Suprapubic skin (tissue), 4 donors: ENCODE measurements at regions not wholly inside any gene's neighbourhood (a gene's known extent, or its start where the extent isn't known, plus 50 kb on each side); places are given as distances from the start of the nearest gene placed in this dataset.

Source experiments
- DNase-seq, 2 donors: peaks; one replicate each; pipeline ENCODE4 v3.0.0-alpha.2; 2019; ENCODE audit warnings: low spot score in 2 of 2
- H3K27ac ChIP-seq: fragments of 200-600 bp; sonication (generic); one replicate; pipeline ENCODE4 v1.5.1; 2019
- H3K27me3 ChIP-seq: fragments of 200-600 bp; sonication (generic); one replicate; pipeline ENCODE4 v1.5.1; 2019
- H3K36me3 ChIP-seq: fragments of 200-600 bp; sonication (generic); one replicate; pipeline ENCODE4 v1.5.1; 2019
- H3K4me1 ChIP-seq: fragments of 200-600 bp; sonication (generic); one replicate; pipeline ENCODE4 v1.5.1; 2019
- H3K4me3 ChIP-seq: fragments of 200-600 bp; sonication (generic); one replicate; pipeline ENCODE4 v1.5.1; 2019; ENCODE audit warnings: mild to moderate bottlenecking
- H3K9me3 ChIP-seq: fragments of 200-600 bp; sonication (generic); one replicate; pipeline ENCODE4 v1.5.1; 2019
- EP300 ChIP-seq: sonication (generic); formaldehyde crosslinking; IDR thresholded peaks from one replicate; pipeline ENCODE4 v1.6.1; 2017; ENCODE audit warnings: antibody characterized with exemption
- POLR2A ChIP-seq, 2 donors: fragments of 450-650 bp; IDR thresholded peaks; one replicate each; pipeline ENCODE4 v1.6.1; 2017; ENCODE audit warnings: antibody characterized with exemption in 2 of 2, mild to moderate bottlenecking in 2 of 2, moderate library complexity in 2 of 2
- POLR2AphosphoS5 ChIP-seq, 3 donors: sonication (generic); formaldehyde crosslinking; IDR thresholded peaks; one replicate each; pipeline ENCODE4 v1.6.1; 2017; ENCODE audit warnings: antibody characterized with exemption in 3 of 3
- WGBS: methylation state at CpG from one replicate; pipeline ENCODE4 v1.1.5; 2018; 5-methylcytosine and 5-hydroxymethylcytosine counted together
- TF ChIP-seq, protein P1 (sequence below), 2 donors: fragments of 200-600 bp in 1 of 2; fragments of 450-650 bp in 1 of 2; sonication (generic) in 1 of 2; IDR thresholded peaks; one replicate each; pipeline ENCODE4 v1.5.1; 2016 to 2019; ENCODE audit warnings: antibody characterized with exemption in 2 of 2, mild to moderate bottlenecking in 1 of 2, moderate library complexity in 1 of 2

DNA sequence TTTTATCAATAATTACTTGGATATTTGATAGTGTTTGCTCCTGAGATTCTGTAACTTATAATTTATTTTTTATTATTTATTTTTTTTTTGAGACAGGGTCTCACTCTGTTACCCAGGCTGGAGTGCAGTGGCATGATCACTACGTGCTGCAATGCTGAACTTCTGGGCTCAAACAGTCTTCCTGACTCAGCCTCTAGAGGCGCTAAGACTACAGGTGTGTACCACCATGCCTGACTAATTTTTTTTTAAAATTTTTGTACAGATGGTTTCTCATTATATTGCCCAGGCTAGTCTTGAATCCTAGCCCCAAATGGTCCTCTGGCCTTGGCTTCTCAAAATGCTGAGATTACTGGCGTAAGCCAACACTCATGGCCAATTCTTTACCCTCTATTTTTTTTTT lies 845.5 kb upstream of the ADGRL4 start:
- Histone ChIP-seq H3K27ac (no peak overlapping the region), H3K4me3 (no peak overlapping the region), H3K27me3 (no peaks in the 10 kb centered on the region), H3K4me1 (no peaks in the 10 kb centered on the region), H3K36me3 (no peaks in the 10 kb centered on the region), H3K9me3 (no peaks in the 10 kb centered on the region)
- 78% methylated on average over 3 of the region's 3 CpGs for WGBS
- TF ChIP-seq EP300, result no peak
- no peak for TF ChIP-seq POLR2A (IDR thresholded peaks at IDR 0.05)
- TF ChIP-seq POLR2AphosphoS5 (IDR thresholded peaks at IDR 0.05), result no peak
- TF ChIP-seq, protein P1, sequence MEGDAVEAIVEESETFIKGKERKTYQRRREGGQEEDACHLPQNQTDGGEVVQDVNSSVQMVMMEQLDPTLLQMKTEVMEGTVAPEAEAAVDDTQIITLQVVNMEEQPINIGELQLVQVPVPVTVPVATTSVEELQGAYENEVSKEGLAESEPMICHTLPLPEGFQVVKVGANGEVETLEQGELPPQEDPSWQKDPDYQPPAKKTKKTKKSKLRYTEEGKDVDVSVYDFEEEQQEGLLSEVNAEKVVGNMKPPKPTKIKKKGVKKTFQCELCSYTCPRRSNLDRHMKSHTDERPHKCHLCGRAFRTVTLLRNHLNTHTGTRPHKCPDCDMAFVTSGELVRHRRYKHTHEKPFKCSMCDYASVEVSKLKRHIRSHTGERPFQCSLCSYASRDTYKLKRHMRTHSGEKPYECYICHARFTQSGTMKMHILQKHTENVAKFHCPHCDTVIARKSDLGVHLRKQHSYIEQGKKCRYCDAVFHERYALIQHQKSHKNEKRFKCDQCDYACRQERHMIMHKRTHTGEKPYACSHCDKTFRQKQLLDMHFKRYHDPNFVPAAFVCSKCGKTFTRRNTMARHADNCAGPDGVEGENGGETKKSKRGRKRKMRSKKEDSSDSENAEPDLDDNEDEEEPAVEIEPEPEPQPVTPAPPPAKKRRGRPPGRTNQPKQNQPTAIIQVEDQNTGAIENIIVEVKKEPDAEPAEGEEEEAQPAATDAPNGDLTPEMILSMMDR (IDR thresholded peaks at IDR 0.05), result no peak
- no peak for DNase-seq

DNA sequence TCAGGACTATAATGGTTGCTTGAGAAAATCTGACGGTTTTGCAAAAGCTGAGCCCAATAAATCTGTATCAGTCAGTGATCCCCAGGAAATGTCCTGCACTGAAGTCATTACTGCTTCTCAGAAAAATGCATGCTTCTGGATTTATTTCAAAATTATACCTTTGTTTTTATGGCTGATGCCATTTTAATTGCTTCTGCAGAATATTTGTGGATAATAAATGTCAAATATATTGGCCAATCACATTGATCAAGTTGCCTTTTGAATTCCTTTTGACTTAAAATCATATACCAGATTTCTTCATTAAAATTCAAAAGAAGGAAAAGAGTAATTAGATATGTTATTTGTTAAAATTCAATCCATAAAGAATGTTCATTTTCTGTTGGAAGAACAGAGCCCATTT lies 842.9 kb upstream of the ADGRL4 start:
- H3K4me3 ChIP-seq, result no peak overlapping the region
- TF ChIP-seq POLR2A (IDR thresholded peaks at IDR 0.05) (no peak), POLR2AphosphoS5 (IDR thresholded peaks at IDR 0.05) (no peak), EP300 (no peak)
- TF ChIP-seq, protein P1 (IDR thresholded peaks at IDR 0.05), result no peak
- no peaks in the 10 kb centered on the region for H3K27me3 ChIP-seq
- 92% methylated on average over 1 of the region's 1 CpG for WGBS
- no peak overlapping the region for H3K27ac ChIP-seq
- H3K36me3 ChIP-seq, result no peaks in the 10 kb centered on the region
- H3K9me3 ChIP-seq, result no peaks in the 10 kb centered on the region
- no peaks in the 10 kb centered on the region for H3K4me1 ChIP-seq
- no peak for DNase-seq

DNA sequence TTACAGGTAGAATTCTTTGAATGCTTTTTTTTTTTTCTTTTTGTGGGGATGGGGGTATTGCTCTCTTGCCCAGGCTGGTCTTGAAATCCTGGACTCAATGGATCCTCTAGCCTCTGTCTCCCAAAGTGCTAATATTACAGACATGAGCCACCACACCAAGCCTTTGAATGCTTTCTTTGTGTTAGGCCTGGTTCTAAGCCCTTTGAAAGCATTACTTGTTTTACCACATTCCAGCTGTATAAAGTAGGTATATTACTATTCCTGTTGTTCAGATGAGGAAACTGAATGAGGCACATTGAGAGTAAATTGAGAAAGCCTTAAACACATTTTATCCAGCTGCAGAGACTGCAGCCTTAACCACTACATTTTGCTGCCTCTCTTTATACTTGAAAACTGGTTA lies 841.8 kb upstream of the ADGRL4 start:
- Histone ChIP-seq H3K27me3 (no peaks in the 10 kb centered on the region), H3K9me3 (no peaks in the 10 kb centered on the region), H3K4me1 (no peaks in the 10 kb centered on the region), H3K27ac (no peak overlapping the region), H3K36me3 (no peaks in the 10 kb centered on the region), H3K4me3 (no peak overlapping the region)
- TF ChIP-seq POLR2A (IDR thresholded peaks at IDR 0.05), result no peak
- TF ChIP-seq EP300, result no peak
- TF ChIP-seq, protein P1 (IDR thresholded peaks at IDR 0.05), result no peak
- DNase-seq, result no peak

DNA sequence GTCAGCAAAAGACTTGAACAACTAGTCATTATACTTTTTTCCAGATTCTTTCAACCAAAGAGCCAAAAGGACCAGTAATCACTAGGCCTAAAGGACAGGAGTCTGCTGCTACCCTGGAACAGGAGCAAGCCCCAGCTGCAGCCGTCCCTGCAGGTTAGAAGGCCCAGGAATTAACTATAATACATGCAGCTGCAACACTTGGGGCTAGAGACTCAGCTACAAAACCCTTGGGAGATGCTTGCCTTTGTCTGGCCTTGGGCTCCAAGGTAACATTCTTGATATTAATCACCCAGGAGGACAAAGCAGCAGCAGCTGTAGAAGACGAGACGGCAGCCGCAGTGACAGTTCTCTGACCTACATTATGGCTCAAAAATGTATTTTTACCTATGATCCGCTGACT lies 841.2 kb upstream of the ADGRL4 start:
- H3K36me3 ChIP-seq, result no peaks in the 10 kb centered on the region
- no peaks in the 10 kb centered on the region for H3K9me3 ChIP-seq
- no peaks in the 10 kb centered on the region for H3K4me1 ChIP-seq
- no peak overlapping the region for H3K27ac ChIP-seq
- H3K4me3 ChIP-seq, result no peak overlapping the region
- TF ChIP-seq, protein P1 (IDR thresholded peaks at IDR 0.05), result no peak
- H3K27me3 ChIP-seq, result no peaks in the 10 kb centered on the region
- 66% methylated on average over 5 of the region's 5 CpGs for WGBS
- DNase-seq, result no peak

DNA sequence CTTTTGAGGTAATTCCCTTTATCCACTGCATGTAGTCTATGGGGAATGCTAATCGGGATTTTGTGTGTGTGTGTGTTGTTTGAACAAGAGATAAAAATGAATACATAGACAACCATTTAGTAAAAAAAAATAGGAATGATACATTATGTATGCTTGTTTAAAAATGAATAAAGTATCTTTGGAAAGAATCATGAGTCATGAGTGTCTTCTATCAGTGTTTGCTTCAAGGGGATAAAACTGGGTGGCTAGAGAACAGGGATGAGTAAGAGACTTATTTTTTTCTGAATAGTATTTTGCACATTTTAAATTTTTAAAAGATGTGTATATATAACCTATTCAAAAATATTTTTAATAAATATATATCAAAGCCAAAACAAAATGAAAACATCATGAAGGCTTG lies 839.4 kb upstream of the ADGRL4 start:
- Histone ChIP-seq H3K4me3 (no peak overlapping the region), H3K27ac (no peak overlapping the region), H3K27me3 (no peaks in the 10 kb centered on the region), H3K36me3 (no peaks in the 10 kb centered on the region), H3K4me1 (no peaks in the 10 kb centered on the region), H3K9me3 (no peaks in the 10 kb centered on the region)
- no peak for TF ChIP-seq EP300
- TF ChIP-seq POLR2AphosphoS5 (IDR thresholded peaks at IDR 0.05), result no peak
- TF ChIP-seq, protein P1 (IDR thresholded peaks at IDR 0.05), result no peak
- TF ChIP-seq POLR2A (IDR thresholded peaks at IDR 0.05), result no peak
- no peak for DNase-seq
- WGBS, result 92% methylated on average over 1 of the region's 1 CpG
